Testis (tissue), 2 donors: ENCODE measurements at regions not wholly inside any gene's neighbourhood (a gene's known extent, or its start where the extent isn't known, plus 50 kb on each side); places are given as distances from the start of the nearest gene placed in this dataset.

Source experiments
- POLR2A ChIP-seq: fragments of 450-650 bp; IDR thresholded peaks from one replicate; pipeline ENCODE4 v1.6.1; 2017; ENCODE audit warnings: antibody characterized with exemption, mild to moderate bottlenecking, moderate library complexity
- TF ChIP-seq, protein P1 (sequence below), 3 experiments: fragments of 450-650 bp in 2 of 3; fragments of 200-600 bp in 1 of 3; sonication (generic) in 1 of 3; IDR thresholded peaks; one replicate each; pipeline ENCODE4 v1.5.1; 2016 to 2019; ENCODE audit warnings: antibody characterized with exemption in 3 of 3, mild to moderate bottlenecking in 2 of 3, moderate library complexity in 1 of 3

GRCh38 chr1:14451217-14451616 is 147.3 kb upstream of the KAZN start:
- TF ChIP-seq, protein P1, sequence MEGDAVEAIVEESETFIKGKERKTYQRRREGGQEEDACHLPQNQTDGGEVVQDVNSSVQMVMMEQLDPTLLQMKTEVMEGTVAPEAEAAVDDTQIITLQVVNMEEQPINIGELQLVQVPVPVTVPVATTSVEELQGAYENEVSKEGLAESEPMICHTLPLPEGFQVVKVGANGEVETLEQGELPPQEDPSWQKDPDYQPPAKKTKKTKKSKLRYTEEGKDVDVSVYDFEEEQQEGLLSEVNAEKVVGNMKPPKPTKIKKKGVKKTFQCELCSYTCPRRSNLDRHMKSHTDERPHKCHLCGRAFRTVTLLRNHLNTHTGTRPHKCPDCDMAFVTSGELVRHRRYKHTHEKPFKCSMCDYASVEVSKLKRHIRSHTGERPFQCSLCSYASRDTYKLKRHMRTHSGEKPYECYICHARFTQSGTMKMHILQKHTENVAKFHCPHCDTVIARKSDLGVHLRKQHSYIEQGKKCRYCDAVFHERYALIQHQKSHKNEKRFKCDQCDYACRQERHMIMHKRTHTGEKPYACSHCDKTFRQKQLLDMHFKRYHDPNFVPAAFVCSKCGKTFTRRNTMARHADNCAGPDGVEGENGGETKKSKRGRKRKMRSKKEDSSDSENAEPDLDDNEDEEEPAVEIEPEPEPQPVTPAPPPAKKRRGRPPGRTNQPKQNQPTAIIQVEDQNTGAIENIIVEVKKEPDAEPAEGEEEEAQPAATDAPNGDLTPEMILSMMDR (IDR thresholded peaks at IDR 0.05), result no peak
- TF ChIP-seq POLR2A, result no peak
